EH (cell line): ENCODE measurements at regions not wholly inside any gene's neighbourhood (a gene's known extent, or its start where the extent isn't known, plus 50 kb on each side); places are given as distances from the start of the nearest gene placed in this dataset.
A peak's percentile ranks its signal among the peaks of the same experiment; 100 is the strongest.
"Not testable (repeated sequence)": the region's sequence is repeated elsewhere in the genome, so short reads cannot be mapped to it uniquely, and the experiment has no call there.

Source experiments
- DNase-seq: peaks from one replicate; pipeline ENCODE4 v3.0.0-alpha.2; 2015; ENCODE audit warnings: low read depth

DNA sequence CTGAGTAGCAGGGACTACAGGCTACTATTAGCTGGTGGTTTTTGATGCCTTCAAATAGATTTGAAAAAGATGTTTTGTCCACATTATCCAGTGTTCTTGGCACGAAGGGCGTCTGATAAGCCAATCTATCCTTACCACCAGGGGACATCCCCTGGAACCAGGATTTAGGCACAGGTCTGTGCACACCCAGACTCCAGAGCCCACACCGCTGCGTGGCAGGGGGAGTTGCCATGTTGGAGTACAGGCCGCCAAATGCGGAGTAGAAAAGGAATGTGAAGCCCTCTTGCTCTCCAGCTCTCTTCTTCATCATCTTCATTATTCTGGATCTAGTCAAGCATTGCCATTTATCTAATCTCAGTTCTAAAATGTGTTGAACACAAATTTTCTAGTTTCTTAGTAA, 54.3 kb downstream of the RNU1-4 start:
- DNase-seq = not testable (repeated sequence)

DNA sequence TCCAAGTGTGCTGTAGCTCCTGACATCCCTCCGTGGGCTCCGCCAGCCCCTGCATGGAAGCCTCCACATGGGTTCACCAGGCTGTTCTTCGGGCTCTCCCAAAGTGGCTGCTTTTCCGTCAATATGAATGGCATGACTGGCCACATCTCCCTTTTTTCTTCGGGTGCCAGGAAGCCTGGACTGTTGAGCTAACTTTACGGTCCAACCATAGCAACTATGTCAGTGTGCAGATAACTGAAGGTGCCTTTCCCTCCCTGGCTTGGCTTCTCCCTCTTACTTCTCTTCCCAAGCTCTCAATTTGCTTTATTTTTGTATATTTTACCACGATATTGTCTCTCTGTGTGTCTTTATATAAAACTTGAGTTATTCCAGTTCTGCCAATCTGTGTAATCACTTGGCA, 54.8 kb downstream of the RNU1-4 start:
- DNase-seq = not testable (repeated sequence)

DNA sequence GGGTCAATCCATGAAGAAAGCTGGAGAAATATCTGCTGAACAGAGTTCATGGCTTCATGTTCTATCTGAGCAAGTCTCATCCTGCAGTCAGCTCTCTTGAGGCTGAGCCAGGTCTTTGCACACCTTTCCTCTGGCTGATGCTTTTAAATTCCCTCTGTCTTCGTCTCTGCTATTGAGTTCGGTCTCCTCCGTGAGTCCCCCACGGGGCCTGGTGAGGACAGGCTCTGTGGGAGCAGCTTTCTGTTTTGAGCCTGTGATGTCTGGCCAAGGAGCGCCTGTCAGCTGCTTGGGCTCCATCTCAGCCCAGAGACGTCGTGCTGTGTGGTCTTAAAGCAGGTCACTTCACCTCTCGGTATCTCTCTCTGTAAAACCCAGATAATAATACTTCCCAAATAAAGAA, 55.9 kb downstream of the RNU1-4 start:
- DNase-seq = not testable (repeated sequence)

DNA sequence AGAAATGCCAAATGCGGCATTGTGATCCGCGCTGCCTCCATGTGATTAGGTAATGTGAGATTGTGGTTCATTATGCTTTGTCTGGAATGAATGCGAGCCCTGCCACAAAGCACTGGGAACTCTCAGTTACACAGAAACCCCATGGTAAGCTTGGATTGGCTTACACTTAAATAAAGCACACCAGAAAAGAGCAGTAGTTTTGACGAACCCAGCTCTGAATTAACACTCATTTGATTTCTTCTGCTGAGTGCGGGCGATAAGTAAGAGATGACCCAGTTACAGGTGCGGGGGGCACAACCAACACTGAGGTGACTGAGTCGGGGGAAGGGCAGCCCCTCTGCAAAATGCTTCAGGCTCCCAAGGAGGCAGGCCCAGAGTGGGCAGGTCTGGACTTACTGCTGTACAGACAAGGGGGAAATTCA, 56.3 kb downstream of the RNU1-4 start:
- peak; percentile 39 for DNase-seq

DNA sequence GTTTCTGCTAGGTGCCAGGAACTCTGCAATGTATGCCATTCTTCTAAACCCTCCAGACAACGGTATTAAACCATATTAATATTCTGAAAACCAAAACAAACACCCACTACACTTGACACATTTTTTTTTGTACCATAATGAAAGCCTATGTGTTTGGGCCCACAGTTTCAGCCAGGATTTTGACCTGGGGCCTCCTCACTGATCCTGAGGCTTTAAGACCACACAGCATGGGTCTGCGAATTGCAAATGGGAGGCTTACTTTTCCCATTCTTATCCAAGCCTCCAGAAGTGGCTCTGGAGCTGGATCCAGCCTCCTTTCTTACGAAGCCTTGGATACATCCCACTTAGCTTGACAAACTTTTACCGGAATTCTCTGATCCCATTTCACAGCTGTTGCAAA, 56.7 kb downstream of the RNU1-4 start:
- not testable (repeated sequence) for DNase-seq

DNA sequence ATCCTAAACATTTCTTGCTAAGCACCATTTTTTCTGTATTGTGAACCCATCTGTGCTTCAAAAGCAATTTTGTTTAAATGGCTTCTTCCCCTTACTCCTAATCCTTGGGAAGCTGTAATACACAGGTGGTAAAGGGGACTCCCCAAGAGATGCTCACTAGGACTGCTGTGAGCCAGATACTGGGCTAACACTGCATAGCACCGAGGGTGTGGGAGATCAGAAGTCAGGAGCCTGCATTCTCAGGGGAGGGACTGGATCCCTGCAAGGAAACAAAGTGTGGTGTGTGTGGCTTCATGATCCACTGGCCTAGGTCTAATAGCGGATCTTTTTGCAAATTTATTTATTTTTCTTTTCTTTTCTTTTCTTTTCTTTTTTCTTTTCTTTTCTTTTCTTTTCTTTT, 57.7 kb downstream of the RNU1-4 start:
- DNase-seq = not testable (repeated sequence)
